HG02885 (cell line): ENCODE measurements at regions not wholly inside any gene's neighbourhood (a gene's known extent, or its start where the extent isn't known, plus 50 kb on each side); places are given as distances from the start of the nearest gene placed in this dataset.
A peak's percentile ranks its signal among the peaks of the same experiment; 100 is the strongest.
"Not testable (repeated sequence)": the region's sequence is repeated elsewhere in the genome, so short reads cannot be mapped to it uniquely, and the experiment has no call there.

Experiments
- ATAC-seq: cut with Tn5 transposase; IDR thresholded peaks from one replicate; pipeline ENCODE4 v1.9.1; 2021; ENCODE audit warnings: mild to moderate bottlenecking; ENCODE audit not compliant: unreplicated experiment, poor library complexity

DNA sequence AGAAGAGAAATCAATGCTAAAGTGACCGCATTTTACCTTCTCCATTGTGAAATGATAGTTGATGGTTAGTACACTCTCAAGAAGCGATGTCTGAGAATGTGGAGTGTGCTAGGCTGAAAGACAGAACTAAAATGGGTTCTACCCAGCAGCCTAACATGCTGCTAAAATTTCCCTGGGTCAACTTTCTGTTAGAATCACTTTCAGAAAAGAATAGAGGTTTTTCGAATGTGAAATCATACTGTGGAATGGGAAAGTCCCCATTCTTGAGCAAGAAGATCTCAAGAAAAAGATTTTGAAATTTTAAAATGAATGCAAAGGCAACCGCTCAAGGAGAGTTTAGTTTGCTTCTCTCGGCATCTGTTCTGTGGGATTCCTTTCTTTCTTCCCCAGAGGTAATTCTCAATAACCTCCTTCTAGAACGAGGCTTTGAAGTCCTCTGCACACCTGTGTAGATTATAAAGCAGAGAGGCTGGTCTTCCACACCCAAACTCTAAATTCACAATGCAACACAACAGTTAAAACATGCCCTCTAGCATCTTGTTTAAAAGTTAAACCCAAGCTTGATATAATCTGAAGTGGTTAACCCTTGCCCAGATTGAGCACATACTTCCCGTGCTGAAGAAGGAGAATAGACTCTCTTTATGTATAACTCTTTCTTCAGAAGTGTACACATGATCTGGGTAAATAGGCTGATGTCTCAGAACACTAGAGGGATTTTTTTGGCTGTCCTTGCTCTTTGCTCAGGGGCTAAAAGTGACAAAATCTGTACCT lies 208.7 kb upstream of the KLF3 start:
- peak; percentile 83 for ATAC-seq

DNA sequence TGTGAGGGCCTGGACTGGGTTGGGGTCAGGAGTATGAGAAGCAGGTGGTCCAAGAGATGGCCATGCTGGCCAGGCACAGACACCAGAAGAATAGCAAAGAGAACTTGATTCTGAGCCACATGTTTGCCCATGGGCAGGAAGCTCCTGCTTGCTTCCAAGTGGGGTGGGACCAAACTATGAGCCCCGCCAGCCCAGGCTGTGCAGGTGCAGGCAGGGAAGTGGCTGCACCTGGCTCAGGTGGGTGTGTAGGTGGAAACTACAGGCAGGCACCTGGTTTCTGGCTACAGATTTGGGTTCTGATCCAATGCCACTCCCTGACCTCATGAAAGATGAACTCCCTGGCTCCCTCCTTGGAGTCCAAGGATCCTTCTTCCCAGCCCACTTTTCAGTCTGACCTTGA lies 207.9 kb upstream of the KLF3 start:
- no peak for ATAC-seq

DNA sequence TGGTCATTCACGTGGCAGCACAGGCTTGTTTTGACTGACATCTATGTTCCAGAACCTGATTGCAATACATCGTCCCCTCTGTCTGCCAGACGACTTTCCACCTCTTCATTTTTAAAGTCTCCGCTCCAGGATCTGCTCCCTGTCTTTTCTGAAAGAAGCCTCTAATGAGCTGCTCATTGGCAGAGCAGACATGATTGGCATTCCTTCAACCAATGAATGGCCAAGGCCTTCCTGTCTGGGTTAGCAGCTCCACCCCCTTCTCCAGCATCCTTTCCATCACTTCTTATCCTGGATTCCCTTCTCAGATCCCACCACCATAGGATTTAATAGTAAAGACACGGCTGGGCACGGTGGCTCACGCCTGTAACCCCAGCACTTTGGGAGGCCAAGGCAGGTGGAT lies 202.7 kb upstream of the KLF3 start:
- ATAC-seq = no peak

DNA sequence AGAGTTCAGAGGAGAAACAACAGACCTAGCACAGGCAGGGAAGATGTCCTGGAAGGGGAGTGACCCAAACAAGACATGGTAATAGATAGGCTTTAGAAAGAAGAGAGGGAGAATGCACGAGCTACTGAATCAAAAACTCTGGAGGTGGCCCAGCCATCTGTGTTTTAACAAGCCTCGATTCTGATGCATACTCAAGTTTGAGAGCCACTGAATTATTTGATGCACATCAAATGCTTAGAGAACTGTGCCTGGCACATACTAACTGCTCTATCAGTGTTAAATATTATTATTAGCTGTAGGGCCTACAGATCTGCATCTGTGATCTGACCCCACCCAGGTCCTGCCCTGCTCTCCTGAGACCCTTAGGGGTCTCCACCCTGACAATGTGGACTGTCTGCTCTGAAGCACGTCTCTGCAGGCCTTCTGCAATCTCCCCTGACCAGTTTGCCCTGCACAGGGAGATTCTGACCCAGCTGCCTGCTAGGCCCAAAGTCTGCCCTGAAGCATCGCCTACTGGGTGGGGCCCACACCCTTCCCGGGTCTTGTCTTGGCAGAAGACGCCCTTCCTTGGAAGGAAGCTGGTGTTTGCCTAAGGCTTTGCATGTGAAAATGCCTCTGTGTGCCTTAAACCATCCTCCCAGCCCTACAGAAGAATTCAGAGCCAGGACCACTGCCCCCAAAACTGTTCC lies 201.5 kb upstream of the KLF3 start:
- no peak for ATAC-seq

DNA sequence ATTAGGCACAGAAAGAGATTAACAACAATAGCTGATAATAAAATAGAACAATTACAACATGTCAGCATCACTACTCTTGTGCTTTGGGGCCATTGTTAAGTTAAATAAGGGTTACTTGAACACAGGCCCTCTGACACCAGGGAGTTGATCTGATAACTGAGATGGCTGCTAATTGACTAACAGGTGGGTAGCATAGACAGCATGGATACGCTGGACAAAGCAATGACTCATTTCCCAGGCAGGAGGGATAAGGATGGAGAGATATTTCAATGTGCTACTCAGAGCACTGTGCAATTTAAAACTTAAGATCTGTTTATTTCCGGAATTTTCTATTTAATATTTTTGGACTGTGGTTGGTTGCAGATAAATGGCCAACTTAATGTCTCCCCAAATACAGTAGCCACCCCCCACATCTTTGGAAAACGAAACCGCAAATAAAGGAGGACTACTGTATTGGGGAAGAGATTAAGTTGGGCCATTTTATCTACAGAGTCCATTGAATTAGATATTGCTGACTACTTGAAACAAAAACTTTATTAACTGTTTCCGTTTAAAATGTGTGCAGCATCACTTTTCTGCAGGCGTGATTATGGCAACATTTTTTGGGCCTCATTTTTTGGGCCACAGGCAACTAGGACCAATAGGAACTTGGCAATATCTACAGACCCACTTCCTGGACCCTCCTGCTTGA lies 200.6 kb upstream of the KLF3 start:
- no peak for ATAC-seq

DNA sequence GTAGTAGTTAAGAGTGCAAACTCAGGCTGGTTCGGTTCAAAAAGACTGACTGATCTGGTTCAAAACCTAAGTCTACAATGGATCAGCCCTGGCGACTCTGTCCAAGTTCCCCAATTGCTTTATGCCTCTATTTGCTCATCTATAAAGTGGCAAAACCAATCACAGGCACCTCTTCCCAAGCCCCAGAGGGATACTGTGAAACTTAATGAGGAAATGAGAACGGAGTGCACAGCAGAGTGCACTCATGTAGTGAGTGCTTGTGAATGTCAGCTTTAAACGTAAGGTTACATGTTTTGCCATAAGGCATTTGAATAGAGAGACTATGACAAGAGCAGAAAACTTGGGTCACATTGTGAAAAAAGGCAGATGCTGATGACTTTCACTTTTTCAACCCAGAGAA lies 199.7 kb upstream of the KLF3 start:
- ATAC-seq = no peak

DNA sequence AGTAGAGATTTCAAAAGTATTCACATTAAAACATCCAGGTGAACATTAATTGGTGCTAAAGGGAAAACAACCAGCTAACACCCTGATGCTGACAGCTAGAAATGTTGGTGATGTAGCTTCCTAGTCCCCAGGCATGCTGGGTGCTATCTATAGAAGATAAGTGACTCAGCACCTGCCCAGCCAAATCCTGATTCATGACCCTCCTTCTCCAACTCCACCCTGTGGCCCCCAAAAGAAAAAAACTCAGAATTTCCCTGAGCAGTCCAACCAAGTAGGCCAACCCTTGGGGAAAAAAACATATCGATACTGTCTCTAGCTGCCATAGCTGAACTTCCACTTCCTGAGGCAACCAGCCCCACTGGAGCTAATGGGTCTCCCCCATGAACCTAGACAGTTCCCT lies 197.6 kb upstream of the KLF3 start:
- no peak for ATAC-seq

DNA sequence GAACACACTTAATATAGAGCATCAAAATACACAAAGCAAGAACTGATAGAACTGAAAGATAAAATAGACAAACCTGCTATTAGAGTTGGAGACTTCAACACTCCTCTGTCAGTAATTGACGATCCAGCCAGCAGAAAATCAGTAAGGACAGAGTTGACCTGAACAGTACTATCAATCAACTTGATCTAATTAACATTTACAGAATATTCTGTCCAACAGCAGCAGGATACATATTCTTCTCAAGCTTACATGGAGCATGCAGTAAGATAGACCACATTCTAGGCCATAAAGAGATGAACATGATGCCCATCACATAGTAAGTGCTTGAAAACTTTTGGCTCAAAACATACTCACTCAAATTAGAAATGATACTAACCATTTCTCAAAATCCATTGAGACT lies 196.7 kb upstream of the KLF3 start:
- no peak for ATAC-seq

DNA sequence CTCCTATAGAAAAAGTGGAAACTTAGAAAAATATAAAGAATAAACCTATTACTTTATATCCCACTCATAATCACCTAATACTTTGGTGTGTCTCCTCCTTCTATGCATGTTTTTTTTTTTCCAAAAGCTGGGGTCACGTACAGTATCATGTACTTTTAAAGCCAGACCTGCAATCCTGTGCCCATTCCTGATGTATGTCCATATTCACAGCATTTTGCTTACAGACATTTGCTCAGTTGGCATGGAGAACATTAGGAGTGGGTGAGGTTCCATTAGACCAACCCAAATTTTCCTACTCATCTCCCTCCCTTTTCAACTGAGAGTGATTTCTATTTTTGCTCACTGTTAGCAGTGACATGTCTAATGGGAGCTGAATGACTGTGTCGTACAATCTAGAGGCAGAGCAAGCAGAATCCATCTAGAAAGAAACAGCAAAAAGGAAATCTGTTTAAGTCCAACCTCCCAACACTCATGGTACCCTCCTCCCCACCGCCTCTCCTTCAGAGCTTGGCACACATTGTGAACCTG lies 195.6 kb upstream of the KLF3 start:
- no peak for ATAC-seq

DNA sequence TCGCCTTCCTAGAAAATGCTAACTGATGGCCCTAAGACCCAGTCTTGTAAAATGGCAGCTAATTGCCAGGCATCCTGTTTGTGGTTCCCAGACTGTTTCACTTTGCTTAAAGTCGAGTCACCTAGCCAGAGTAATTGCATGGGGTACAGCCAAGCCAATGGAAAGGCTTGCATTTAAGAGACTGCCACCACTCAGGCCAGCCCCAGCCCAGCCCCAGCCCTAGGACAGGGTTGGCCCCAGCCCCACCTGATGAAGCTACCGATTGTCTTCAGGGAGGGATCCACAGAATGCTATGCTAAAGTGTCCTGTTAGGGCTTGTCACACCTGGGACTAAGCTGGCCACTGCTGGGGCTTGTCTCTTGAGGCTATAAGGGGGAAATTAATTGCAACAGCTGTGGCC lies 194.6 kb upstream of the KLF3 start:
- ATAC-seq = no peak

DNA sequence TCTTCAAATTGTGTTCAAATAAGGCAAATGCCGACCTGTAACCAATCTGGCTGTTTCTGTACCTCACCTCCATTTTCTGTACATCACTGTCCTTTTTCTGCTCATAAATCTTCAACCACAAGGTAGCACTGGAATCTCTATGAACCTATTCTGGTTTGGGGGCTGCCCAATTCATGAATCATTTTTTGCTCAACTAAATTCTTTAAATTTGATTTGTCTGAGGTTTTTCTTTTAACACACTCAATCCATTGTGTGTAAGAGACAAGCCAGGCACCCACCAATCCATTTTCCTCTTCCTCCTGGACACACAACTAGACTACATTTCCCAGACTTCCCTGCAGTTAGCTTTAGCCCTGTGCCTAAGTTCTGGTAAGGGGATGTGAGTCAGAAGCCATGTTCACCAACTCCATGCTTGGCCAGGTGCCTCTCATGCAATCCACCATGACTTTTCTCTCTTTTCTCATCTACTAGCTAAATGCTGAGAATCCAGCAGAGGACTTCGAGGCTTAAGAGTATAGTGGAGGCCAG lies 193.2 kb upstream of the KLF3 start:
- no peak for ATAC-seq

DNA sequence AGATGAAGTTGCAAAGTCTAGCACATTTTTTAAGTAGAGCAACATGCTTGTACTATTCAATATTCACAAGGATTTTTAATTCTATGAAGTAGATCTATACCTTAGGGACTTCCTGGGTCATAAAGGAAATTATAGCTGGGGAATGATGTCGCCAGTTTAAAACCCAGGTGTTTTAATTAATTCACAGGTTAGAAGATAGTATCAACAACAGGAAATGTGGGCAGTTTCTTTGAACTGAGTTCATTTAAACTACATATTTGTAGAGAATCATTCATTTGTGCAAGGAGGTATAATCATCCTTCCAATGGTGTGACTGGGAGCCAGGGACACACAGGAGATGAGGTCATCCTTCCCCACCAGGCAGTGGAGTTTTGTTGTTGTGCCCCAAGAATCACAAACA lies 181.3 kb upstream of the KLF3 start:
- ATAC-seq = no peak

DNA sequence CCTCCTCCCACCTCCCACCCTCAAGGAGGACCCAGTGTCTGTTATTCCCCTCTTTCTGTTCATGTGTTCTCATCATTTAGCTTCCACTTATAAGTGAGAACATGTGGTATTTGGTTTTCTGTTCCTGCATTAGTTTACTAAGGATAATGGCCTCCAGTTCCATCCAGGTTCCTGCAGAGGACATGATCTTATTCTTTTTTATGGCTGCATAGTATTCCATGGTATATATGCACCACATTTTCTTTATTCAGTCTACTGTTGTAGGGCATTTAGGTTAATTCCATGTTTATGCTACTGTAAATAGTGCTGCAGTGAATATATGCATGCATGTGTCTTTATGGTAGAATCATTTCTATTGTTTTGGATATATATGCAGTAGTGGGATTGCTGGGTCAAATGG lies 180.4 kb upstream of the KLF3 start:
- not testable (repeated sequence) for ATAC-seq

DNA sequence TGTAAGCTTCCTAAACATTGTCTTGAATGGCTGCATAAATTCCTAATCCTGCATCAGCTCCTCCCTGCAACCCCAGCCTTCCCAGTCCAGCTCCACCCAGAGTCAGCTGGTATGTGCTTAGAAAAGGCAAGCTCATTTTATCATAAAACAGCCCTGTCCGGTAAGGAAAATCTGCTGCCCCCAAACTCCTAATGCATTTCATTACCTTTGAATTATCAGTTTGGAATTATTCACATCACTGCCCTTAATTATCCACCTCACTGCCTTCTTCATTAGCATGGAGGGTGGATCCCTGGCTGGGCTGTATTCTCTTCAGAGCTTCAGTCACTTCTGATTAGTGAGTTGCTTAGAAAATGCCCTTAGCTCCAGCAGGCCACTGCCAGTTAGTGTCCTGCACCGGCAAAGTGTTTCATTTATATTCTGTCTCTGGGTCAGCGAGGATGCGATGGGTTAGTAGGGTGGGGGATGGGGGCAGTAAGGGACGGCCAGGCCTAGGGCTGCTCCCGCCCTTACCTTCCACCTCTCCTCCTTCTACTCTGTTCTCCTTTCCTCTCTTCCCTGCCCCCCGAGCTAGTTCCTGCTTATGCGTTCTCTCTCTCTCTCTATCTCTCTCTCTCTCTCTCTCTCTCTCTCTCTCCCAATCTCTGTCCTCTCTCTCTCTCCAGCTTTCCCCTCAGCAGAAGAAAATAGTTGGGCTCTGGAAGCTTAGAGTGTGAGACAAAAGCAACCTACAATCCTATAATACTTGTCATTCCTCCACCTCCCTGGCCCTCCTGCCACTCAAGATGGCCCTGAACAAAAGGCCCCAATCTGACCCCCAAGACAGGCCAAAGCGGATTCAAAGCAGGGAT lies 174.8 kb upstream of the KLF3 start:
- no peak for ATAC-seq

DNA sequence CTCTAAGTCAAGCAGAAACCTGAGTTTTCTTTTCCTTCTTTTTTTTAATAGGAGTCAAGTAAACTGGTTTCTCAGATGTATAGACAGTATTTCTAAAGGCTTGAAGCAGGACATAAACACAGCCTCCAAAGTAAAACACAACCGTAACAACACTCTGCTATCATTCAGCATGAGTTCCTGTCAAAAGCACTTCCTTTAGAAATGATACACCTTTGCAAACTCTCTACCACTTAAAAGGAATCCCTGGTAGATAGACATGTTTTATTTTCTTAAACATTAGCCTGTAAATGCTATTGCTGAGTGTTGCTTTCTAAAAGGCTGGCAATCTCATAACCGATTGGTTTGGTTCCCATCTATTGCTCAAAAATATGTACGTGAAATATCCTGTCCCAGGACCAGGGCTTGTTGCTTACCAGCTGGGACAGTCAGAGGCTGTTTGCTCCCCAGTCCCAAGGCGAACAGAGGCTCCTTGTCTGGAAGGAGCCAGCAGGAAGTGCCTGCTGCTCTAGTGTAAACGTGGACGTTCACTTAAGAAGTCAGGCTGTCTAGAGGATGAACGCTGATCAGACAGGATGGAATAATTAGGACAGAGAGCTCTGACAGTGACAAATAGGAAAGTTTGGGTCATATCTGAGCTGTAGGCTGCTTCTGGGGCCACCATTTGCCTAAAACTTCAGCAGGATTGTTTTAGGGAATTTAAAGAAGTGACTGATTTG lies 173.9 kb upstream of the KLF3 start:
- no peak for ATAC-seq

DNA sequence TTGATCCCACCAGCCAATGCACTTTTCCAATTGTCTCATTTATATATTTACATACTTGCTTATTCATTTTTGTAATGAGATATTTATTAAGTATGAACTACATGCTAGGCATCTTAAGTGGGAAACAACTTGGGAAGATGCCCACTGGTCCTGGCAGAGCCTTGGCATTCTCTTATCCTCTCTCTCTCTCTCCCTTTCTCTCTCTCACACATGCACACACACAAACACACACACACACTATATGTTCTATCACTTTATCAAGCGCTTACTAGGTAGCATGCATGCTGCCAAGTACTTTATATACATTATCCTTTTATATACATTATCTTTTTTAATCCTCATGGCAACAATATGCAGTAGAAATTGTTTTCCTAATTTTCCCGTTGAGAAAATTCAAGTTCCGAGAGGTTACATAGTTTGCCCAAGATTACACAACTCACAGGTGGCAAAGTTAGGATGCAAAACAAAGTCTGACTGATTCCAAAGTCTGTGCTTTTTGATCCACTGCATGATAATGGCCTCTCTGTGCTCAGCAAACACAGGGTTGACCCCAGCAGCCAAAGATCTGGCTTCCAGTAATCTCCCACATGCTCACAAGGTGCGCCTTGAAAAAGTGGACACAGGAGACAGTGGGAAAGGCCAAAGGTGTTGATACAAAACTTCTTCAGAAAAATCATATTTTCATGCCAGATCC lies 173.1 kb upstream of the KLF3 start:
- no peak for ATAC-seq

DNA sequence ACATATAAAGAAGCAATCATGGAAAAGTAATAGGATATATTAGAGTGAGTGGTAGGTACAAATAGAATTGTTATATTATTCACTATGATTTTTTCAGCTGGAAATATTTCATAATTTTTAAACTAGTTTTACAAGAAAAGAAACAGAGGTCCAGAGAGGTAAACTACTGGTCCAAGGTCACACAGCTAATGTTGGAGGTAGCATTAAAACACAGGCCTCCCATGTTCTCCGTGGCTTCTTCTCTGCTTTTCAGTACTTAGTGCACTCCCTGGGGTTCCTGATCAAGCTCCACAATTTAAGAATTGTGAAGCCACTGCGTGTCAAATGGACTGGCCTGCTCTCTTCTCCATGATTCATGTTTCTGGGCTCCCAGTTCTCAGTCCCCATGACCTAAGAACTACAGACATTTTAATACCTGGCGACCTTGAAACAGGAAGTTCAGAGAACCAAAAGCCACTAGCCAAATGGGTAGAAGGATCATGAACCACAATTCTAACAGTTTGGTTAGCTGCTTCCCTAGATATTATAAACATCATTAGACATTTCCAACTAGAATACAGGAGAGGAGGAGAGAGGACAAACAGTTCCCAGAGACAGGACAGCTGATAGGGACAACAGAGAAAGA lies 172.0 kb upstream of the KLF3 start:
- no peak for ATAC-seq

DNA sequence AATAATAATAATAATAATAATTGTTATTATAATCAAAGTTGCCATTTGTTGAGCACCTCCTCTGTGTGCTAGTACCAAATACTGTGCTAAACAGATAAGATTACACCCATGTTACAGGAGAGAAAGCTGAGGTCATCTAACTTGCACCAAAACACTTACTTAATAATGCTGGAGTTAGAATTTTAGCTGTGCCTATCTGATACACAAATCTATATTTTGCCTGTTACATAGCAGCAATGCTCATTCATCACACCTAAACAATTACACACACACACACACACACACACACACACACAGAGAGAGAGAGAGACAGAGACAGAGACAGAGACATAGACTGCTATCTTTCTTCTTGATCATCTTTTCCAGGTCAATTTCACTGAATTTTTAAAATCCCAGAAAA lies 170.9 kb upstream of the KLF3 start:
- no peak for ATAC-seq

DNA sequence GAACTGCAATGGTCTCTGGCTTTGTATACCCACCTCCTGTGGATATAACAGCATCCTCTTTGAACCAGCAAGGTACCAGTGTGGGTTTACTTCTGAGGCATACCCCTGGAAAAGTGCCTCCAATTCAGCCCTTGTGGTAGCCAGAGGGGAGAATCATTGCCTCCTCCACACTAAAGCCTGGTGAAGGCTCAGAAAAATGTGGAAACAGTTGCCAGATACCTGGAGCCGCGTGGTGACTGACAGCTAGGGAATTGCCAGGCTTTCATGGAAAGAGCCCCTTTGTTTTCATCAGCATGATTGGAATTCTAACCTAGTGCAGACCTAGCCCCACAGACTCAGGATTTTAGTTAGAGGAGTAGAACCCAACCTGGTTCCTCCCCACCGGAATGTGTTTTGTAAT lies 168.6 kb upstream of the KLF3 start:
- ATAC-seq = no peak
